SK-N-MC (cell line): ENCODE measurements at regions not wholly inside any gene's neighbourhood (a gene's known extent, or its start where the extent isn't known, plus 50 kb on each side); places are given as distances from the start of the nearest gene placed in this dataset.

Experiments used
- EZH2 ChIP-seq: fragments of 200-600 bp; sonication (generic); IDR thresholded peaks from one replicate; pipeline ENCODE4 v1.6.1; 2017; ENCODE audit warnings: antibody characterized with exemption
- POLR2AphosphoS5 ChIP-seq: IDR thresholded peaks from 2 replicates; pipeline ENCODE4 v1.6.1; 2012; ENCODE audit warnings: mild to moderate bottlenecking, low read depth, low read length, borderline replicate concordance

GRCh38 chr2:147756069-147756468 is 88.8 kb upstream of the ACVR2A start:
- TF ChIP-seq POLR2AphosphoS5: no peak
- no peak for TF ChIP-seq EZH2
